Forelimb muscle (tissue), 1 donor: ENCODE measurements at regions not wholly inside any gene's neighbourhood (a gene's known extent, or its start where the extent isn't known, plus 50 kb on each side); places are given as distances from the start of the nearest gene placed in this dataset.
"Not testable (repeated sequence)": the region's sequence is repeated elsewhere in the genome, so short reads cannot be mapped to it uniquely, and the experiment has no call there.

Experiments used
- DNase-seq: peaks from one replicate; pipeline ENCODE4 v3.0.0-alpha.2; 2013; ENCODE audit warnings: low read depth

DNA sequence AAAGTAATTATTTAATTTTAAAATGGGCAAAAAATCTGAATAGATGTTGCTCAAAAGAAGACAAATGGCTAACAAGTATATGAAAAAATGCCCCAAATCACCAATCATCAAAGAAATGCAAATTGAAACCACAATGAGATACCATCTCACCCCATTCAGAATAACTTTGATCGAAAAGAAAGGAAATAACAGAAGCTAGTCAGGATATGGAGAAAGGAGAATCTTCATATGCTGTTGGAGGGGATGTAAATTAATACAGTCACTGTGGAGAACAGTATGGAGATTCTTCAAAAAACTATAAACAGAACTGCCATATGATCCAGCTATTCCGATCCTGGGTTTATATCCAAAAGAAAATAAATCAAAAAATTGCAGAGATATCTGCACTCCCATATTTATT, 418.5 kb upstream of the RGMB start:
- no peak for DNase-seq

DNA sequence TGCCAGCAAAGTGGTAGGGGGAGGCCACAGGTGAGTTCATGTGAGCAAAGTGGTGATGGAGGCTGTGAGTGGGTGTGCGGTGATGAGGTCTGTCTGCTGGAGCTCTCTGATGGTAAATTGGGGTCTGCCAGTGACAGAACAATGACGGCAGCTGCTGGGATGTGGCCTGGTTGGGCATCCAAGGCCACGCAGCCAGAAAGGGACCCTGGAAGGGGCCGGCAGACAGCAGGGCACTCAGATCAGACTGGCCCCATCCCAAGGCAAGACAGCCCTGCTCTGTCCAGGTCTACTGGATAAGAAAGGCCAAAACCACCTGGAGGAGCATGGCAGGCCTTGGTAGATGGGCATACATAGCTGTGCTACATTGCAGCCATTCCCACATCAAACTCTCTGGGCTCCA, 412.9 kb upstream of the RGMB start:
- DNase-seq: no peak

DNA sequence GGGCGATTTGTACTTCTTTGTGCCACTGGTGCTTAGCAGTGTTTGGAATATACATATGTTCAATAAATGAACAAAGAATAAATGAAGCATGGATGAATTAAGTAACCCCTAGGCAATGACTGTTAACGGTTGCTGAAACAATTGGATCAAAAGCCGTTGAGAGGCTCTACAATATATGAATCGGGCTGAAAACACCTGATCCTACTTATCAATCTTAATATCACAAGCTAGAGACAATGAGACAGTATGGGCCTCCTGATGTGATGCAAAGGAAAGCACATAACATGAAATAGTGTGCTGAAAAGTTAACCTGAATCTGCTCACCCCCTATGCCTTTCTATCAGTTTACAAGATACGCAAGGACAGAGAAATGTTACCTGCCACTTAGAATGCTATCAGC, 410.3 kb upstream of the RGMB start:
- no peak for DNase-seq

DNA sequence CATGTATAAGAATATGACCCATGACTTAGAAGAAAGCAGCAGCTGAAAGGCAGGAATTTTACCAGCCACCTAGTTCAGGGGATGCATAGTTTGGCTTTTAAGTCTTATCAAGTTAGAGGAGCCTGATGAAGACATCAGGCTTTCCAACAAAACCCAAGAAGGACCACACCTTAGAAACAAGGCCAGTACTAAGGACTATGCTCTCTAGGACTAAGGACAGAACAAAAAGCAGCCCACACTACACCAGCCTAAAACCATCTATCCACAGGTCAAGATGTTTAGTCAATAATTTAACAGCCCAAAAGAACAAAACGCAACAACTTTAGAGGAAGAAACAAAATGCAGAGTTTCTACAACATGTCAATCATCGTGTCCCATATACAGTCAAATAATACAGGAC, 408.9 kb upstream of the RGMB start:
- no peak for DNase-seq

DNA sequence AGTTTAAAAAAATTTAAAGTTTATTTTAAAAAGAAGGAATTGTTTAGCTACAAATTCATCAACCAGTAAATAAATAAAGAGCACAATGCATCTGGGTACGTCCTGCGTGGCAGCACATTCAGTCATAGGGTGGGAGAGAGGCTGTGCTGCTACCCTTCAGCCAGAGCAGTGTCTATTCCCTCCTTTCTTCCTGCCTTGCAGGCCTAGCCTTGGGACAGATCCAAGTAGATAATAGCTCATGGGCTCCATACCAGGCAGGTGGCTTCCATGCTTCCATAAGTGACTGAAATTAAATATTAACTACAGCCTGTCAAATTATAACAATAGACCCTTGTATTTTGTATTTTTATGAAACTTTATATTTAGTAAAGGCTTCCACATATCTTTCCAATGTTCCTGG, 408.3 kb upstream of the RGMB start:
- no peak for DNase-seq

DNA sequence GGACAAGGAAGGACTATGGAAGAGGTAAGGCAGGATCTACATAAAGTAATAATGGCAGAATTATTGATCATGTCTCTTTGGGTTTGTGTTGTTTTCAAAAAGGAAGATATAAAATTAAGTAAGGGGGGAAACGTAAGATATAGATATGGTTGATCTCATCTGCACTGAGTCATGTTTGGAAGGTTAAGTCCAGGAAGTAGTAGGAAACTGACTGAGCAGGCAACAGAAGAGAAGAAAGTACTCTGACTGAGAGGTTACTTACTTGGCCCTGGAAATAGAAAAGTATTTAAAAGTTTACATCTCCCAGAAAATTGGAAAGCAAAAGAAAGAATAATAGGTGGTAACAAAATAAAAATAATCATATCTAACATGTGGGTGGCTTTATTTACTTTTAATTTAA, 405.3 kb upstream of the RGMB start:
- no peak for DNase-seq

DNA sequence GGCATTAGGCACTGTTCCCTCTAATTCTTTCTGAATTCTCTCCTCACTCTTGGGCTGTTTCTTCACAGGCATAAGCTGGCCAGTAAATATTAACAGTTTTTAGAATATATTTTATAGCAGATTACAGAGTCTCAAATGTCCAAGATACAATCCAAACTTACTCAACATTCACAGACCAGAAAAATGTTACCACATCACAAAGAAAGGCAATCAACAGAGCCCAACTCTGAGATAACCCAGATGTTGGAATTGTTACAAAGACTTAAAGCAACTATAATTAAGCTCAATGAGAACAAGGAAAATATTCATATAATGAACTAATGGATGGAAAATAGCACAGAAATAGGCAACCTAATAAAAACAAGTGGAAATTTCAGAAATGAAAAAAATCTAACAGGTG, 401.1 kb upstream of the RGMB start:
- no peak for DNase-seq

DNA sequence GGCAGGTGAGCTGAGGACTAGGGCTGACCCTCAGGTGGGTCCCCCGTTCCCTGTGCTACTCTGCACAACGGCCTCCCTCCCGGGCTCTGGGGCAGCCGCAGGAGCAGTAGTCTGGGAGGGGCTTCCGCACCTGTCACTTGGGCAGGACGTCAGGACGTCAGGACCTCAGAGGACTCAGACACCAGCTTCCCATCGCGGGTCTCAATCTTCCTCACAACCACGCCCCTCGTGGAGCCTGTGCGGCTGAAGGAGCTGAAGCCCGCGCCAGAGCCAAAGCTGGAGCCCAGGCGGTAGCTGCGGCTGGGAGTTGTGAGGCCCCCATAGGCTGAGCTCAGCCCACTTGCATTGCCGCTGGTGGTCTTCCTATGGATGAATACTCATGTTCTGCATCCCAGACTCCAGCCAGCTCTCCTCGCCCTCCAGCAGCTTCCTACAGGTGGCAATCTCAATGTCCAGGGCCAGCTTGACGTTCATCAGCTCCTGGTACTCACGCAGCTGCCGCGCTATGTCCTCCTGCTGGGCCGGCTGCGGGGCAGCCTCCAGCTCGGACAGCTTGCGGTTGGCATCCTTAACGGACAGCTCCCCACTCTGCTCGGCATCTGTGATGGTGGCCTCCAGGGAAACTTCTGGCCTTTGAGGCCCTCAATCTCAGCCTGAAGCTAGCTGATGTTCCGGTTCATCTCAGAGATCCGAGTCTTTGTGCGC, 381.4 kb upstream of the RGMB start:
- DNase-seq: no peak

DNA sequence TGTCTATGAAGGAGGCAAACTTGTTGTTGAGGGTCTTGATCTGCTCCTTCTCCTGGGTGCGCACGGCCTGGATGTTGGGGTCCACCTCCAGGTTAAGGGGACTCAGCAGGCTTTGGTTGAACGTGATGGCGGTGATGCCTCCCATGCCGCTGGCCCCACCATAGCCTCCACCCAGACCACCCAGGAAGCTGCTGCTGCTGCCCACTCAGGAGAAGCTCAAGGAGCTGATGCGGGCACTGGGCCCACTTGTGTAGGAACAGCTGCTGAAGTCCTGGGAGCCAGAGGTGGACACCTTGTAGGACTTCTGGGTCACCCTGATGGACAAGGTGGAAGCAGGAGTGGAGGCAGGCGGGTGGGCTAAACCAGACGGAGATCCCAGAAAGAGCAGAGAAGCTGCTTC, 380.3 kb upstream of the RGMB start:
- not testable (repeated sequence) for DNase-seq

DNA sequence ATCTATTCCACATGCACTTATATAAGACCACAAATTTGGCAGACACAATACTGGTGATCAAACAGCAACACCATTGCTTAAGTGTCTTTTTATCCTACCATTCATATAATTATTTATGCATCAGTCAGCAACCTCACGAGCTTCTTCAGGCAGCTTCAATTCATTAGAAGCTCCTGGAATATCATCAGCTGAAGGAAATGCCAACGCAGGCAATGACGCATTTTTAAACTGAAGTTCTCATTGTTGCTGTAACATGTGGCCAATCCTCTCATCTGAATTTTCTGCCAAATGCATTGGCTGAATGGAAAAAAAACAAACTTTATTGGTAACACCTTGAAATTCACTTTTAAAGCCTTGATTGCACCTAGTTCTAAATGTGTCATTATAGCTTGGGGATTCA, 376.4 kb upstream of the RGMB start:
- no peak for DNase-seq

DNA sequence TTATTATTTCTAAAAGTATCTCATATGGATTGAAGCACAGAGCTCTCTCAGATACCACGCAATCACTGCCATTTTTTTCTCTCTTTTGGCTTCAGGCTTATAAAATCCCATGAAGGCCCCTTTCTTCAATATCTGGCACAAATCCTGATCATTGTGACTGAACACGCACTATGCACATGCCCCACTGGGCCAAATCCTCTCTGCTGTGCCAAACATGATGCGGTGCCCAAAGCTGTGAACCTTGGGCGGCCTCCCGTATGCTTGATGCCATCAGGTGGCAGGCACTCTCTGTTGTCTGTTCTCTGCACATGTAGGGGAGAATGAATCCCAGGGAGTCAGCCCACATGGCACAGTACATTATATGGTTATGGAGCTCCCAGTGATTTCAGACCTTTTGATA, 375.0 kb upstream of the RGMB start:
- no peak for DNase-seq

DNA sequence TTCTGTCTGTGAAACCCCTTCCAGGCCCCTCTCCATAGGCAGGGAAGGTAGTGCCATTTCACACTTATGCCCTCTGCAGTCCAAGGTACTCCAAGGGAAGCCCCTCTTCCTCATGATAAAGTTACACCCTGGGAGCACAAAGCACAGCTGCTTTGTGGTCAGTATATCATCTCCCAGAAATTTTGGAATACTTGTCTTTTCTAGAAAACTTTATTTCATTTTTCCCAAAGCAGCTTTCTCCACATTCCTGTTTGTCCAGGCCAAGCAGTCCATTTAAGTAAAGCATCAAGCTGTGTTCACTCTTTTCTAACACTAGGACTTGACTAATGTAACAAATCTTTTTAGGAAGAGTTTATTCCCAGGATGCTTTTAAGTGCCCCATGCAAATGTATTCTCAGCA, 371.8 kb upstream of the RGMB start:
- DNase-seq: no peak

DNA sequence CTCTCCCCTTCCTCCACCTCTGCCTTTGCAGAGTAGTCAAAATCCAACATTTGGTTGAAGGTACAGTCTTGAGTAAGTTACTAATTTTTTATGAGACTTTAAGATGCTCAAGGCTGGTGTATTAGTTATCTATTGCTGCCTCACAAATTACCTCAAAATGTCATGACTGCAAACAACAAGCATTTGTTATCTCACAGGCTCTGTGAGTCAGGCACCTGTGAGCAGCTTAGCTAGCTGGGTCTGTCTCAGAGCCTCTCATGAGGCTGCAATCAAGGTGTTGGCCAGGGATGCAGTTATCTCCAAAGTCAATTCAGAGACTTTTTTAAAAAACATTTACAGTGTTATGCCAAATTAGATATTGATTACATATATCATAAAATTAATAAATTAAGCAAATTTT, 371.3 kb upstream of the RGMB start:
- DNase-seq: no peak

DNA sequence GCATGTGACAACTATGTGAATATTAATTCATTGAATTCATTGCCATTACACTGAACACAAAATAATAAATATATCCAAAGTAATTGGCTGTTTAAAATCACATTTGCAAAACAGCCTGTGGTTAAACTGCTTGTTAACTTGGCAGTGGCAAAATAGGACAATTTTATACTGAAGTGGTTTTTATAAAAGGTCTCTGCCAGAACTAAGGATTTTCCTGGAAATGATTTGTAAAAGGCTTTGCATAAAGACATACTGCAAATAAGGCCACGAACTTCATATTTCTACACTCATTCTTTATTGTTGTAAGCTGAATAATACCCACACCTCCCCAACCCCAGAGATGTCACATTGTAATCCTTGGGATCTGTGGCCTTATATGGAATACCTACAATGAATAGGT, 370.3 kb upstream of the RGMB start:
- no peak for DNase-seq

DNA sequence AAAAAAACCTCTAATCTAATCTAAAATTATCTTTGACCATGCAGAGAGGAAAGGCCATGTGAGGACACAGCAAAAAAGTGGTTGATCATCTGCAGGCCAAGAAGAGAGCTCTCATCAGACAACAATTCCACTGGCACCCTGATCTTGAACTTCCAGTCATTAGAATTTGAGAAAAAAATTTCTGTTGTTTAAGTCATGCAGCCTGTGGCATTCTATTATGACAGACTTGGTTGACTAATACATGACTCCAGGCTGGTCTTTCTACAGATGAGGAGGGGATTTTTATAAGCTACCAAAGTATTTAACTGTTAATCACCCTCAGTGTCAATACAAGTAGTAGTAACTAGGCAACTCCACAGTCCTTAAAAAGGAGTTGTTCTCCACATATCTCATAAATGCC, 358.5 kb upstream of the RGMB start:
- DNase-seq: no peak

DNA sequence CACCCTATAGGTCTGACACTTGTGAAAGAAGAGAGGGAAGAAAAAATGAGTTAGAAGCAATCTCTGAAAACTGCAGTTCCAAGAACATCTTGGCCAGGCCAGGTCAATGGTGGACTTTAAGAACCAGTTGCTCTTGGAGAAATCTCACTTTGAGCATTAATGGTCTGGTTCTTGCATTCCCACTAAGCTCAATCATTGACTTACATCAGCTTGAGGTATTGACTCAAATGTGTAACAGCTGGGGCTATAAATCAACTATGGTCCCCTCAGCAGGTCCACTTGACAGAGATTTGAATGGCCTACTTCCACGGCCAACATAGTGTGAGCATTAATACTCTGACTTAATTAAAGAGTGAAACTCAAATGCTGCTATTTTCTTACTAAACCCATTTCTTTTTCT, 357.8 kb upstream of the RGMB start:
- DNase-seq: no peak

DNA sequence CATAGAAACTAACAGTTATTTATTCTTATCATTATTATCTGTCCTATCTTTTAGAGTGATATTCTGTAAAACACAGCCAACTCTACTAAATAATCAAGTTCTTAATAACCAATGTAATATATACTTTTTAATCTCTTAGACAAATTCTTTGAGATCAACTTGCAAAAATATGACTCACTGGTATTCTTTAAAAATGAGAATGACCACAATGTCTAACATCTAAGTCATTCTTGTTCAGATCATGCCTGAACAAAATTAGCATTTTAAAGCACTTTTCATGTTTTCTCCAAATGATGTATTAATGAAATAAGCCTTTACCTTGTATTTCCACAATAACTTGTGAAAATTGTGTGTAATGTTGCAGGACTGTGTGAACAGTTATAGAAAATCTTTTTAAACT, 356.9 kb upstream of the RGMB start:
- no peak for DNase-seq

DNA sequence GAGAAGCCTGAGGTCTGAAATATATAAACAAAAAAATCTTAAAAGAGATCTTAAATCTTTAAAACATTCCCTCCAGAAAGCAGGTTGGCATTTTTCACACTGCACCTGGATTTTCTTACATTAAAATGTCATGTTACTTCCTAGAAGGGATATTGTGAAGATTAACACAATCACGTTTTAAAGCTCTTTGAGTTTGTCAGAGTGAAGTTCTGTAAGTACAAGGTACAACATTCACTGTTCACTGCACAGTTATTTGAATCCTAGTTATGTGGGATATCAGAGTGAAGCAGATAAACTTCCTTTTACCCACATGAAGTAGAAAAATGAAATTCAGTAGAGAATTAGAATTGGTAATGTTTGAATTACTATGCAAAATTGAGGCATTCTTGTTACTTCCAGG, 353.6 kb upstream of the RGMB start:
- DNase-seq: no peak

DNA sequence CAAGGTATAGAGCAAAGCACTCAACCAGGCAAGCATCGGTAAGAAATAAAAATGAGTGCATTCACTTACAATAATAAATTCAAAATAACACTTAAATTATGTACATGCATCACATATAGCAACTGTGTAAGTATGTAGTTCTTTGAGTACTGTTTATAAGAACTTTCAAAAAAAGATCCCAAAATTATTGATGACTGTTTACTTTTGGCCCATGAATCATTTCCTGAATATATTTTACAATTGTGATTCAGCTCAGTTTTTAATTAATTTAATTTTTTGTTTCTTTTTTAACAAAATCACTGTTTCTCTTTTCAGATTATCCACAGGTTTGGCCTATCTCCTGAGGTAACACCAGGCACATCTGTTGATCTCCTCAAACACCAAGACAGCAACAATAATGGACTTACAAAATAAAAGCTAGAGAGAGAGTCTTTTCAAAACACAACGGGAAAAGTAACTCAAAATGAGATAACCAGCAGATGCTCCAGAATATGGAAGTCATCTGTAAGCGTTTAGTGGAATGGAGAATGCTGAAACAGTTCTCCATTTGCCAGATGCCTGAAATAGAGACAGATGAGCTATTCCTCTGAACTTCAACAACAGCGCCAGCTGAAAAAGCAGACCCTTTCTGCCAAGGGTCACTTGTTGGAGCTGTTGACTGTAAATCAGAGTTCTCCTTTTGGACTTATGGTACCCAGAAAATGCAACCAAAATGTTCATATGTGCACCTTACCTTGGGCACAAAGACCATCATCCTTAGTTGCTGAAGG, 348.6 kb upstream of the RGMB start:
- peak; percentile 65 for DNase-seq

DNA sequence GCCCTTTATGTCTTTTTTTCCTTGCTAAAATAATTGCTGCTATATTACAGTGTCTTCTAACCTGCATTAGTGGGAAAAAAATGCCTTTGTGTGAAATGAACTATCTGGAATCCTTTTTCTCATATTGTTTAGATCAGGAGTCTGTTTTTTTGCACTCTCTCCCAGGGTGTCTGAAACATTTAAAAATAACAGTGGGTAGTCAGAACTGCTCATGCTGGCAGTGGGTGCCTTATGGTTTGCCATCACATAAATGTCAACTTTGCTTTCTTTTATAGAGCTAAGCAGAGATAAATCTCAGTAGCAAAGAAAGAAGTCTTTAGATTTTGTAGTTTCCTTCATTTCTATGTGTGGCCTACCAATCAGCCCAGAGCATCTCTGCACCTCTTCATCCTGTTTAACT, 347.8 kb upstream of the RGMB start:
- DNase-seq: no peak

DNA sequence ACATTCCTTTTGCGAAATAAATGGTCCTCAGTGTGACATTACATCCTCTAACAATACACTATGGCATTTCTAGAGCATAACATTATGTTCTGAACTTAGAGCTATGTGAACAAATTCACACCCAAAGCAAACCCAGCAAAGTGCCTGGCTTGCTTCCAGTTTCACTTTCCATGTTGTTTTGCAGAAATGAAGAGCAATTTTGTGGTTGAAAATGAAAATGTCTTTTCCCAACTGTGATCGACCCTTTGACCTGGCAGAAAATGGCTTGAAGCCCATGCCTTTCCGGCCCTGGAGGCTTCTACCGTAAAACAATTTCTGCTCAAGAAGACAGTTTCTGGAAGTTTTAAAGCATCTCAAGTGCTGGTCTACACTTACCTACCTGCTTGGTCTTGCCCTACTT, 344.7 kb upstream of the RGMB start:
- DNase-seq: no peak

DNA sequence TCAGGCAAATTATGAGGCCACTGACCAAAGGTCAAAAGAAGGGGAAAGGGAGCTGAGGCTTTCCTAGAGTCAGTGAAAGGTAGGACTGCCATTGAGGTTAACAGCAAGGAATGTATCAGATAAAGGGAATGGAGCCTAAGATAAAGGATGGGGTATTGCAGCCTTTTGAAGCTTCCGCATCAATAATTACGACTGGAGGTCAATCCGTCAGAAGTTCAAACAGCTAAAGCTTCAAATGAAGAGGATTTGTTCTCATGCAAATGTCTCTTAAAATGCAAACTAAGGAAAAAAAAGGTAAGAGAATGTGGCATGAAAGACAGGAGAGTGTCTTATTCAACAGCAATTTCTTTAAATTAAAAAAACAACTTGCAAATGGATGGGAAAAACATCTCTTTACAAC, 341.1 kb upstream of the RGMB start:
- no peak for DNase-seq

DNA sequence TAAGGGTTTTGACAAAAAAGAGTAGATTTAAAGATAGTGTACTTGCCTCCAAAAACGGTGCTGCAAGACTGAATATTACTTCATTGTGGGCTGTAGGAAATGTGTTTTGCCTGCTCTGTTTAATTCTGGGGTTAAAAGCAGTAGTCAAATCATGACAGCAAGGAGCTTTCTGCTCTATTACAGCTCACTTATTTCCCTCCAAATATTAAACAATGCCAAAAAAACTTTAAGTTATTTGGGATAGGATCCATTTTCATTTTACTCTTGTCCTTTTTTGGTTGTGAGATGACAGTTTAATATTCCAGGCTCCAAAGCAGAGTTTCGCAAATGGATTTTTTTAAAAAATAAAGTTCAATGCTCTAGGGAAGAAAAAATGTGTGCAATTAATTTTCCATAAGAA, 340.4 kb upstream of the RGMB start:
- peak; percentile 19 for DNase-seq

DNA sequence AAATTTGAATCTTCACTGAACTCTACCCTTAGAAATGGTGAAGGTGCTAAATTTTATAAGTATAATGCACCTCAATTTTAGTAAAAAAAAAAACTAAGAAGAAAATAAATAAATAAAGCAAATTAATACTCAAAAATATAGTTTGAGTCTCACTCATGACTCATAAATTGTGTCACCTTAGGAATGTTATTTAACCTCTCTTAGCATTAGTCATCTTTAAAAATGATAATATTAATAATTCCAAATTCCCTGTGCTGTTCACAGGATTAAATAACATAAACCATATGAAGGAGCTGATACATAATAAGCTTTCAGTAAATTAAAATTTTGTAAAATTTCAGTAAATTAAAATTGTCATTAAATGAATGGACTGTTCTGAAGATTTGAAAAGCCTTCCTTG, 339.8 kb upstream of the RGMB start:
- no peak for DNase-seq
